NCI-H460 (cell line): ENCODE measurements at regions not wholly inside any gene's neighbourhood (a gene's known extent, or its start where the extent isn't known, plus 50 kb on each side); places are given as distances from the start of the nearest gene placed in this dataset.
A peak's percentile ranks its signal among the peaks of the same experiment; 100 is the strongest.

ENCODE experiments used
- DNase-seq: peaks from one replicate; pipeline ENCODE4 v3.0.0-alpha.2; 2016; ENCODE audit warnings: low read depth; ENCODE audit errors: extremely low read depth

DNA sequence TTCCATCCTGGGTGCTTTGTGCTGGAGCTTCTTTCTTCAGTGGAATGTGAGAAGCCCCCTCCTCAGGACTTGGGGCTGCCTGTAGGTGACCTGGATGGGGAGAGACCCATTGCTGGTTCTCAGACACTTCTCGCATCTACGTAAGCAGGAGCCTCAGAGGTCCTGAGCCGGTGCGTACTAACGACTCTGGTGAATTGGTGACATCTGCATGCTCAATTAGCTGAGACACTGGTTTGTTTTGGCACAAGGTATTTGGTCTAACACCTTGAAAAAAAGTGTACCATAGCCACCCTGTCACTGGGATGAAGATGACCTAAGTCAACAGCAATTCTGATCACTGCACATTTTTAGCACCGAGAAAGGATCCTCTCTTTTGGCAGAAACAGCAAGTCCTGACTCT lies 57.7 kb downstream of the LRRC30 start:
- DNase-seq = no peak

DNA sequence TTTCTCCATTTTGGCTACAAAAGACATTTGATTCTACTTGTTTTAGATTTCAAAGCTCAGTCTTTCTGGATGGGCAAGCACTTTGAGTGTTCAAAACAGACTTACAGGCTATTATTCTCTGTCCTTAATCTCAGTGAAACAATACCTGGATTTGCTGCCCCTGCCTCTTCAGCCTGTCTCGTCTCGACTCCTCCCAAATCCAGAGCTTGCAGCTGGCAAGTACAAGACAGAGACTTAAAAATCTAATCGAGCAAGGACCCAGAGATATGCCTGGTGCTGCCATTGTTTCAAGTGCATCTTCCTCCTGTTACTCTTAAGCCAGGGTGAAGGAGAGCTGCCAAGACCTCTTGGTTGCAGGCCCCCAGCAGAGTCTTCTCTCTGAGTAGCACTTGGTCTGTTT lies 59.2 kb downstream of the LRRC30 start:
- no peak for DNase-seq

DNA sequence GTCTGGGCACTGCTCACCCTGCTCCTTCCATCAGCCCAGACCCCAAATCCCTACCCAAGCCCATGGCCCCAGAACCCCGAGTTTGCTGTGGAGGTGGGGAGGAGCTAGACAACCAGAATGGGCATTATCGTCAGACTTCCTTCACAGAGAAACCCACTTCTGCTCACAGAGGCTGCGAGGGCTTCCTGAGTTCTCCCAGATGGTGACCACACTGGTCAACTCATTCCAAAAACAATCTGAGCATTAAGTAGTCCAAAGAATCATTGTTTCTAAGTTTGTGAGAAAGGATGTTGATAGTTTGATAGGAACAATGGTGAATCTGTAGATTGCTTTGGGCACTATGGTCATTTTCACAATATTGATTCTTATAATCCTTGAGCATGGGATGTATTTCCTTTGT lies 60.2 kb downstream of the LRRC30 start:
- no peak for DNase-seq

DNA sequence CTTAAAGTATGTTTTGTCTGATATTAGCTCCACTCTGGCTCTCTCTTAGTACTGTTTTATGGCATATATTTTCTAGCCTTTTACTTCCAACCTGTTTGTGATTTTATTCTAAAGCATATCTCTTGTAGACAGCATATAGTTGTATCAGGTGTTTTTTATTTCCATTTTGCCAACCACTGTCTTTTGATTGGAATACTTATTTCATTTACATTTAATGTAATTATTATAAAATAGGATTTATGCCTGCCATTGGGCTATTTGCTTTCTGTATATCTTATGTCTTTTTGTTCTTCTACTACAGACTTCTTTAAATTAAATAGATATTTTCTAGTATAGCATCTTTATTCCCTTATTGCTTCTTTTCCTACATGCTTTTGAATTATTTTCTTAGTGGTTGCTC lies 67.3 kb downstream of the LRRC30 start:
- DNase-seq = no peak

DNA sequence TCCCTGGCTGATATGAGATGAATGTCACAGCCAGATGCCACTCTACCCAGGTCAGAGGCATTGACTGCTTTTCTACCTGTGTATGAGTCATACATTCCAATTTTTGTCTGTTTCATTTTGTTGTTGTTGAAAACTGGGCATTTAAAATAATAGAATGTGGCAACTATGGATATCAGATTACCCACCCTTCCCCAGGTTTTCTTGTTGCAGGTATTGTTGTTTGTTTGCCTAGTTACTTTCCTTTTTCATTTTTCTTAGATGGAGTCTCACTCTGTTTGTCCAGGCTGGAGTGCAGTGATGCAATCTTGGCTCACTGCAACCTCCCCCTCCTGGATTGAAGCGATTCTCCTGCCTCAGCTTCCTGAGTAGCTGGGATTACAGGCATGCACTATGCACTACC lies 70.2 kb downstream of the LRRC30 start:
- DNase-seq = no peak

DNA sequence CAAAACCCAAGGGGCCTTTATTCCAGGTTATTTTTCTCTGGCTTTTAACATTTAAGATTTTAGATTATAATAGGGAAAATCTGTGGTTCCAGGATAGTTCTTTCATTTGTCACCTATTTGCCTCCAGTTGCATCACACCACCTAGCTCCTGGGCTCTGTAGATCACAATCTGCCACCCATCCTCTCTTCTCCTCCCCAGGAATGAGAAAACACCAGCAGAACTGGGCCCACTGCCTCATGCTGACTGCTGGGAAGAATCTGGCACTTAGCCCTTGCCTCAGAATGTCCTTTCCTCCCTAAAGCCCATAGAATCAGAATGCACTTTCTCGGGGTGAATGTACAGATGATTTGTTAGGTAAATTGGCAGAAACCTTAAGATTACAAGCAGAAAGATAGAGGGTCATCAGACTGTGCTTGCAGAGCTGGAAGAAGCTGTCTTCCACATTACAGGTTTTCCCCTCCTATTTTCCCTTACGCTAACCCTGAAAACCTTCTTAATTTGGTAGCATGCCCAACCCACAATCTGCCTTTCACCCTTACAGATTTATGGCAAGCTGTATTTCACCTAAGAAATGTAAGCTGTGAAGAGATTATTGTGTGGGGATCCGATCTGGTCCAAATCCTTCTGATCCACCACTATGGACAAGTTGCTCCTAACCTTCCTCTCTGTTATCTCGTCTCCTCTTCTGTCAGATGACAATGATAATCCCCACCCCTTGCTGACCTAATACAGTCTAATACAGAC lies 72.6 kb downstream of the LRRC30 start:
- no peak for DNase-seq

DNA sequence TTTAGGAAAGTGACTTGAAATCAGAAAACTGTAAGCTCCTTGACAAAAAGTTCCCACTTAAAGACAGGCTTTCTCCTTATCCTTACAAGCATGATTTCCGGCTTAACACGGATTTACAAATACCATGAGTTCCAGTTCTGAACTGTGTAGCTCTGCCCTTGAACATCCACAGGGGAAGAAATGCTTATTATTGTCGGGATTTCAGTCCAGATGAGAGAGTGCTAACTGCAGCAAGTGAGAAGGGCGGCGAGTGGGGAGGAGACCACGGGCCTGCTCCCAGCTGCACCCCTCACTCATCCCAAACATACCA lies 73.1 kb downstream of the LRRC30 start:
- DNase-seq = no peak

DNA sequence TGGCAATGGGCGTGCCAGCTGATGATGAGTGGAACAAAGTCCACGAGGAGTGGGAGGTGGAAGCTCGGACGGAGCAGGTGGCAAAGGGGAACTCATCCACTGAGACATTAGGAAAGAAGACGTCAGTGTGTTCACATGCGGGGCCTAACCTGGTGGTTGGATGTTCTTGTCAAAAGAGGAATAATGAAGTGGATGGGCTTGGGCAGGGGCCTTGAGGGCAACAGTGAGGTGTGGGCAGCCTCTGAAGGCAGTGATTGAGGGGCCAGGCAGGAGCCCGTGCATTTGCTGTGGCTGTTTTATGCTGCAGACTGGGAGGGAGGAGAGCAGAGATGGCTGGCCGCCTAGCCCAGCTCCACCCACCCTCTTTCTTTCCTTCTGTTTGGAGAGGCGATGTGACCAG lies 74.5 kb downstream of the LRRC30 start:
- DNase-seq = no peak

DNA sequence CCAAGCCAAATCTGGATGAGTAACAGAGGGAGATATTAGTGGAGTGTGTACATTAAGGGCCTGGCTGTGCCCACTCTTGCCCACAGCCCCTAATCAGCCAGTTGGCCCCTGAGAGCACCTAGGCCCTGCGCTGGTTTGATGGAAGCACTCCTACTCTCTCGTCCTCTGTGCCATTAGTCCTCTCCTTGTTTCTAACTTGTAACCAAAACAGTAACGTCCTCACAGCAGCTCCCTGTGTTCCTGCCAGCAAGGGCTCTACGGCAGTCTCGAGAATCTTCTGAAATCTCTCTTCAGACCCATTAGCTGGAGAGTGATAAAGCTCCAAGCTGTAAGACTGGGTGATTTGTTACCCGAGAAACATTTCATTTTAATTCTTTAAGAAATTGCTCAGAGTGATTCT lies 76.1 kb downstream of the LRRC30 start:
- DNase-seq = no peak

DNA sequence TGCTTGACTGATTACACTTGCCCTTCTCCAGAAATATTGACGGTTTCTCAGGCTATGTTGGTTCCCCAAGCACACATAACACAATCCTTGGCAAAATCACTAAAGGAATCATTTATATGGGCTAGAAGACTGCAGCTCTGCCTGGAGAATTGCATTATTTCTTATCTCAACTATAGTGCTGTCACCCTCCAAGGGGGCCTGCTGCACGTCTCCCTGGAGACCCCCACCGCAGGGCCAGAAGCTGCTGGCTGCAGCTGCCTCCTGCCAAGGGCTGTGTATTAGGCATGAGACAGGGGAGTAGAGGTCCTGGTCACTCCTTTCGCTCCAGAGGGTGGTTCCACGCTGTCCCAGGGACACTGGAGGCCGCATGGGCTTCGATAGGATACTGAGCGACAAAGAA lies 76.6 kb downstream of the LRRC30 start:
- no peak for DNase-seq

DNA sequence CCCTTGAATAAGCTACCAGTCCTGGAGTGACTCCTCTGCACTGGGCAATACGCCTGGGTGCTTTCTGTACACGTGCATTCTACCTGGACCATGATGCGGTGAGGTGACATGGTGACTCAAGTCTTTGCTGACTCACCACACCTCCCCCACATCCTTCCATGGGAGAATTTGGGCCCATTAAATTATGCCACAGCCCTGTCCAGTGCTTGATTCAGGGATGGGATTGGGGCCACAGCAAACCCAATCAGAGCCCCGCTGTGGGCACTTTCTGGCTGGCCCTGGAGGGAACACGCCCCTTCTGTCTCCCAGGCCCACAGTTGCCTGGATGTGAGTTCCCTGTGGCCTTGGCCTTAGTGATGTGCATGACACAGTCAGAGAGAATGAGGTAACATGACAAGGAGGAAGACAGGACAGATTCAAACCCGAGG lies 86.9 kb downstream of the LRRC30 start:
- no peak for DNase-seq

DNA sequence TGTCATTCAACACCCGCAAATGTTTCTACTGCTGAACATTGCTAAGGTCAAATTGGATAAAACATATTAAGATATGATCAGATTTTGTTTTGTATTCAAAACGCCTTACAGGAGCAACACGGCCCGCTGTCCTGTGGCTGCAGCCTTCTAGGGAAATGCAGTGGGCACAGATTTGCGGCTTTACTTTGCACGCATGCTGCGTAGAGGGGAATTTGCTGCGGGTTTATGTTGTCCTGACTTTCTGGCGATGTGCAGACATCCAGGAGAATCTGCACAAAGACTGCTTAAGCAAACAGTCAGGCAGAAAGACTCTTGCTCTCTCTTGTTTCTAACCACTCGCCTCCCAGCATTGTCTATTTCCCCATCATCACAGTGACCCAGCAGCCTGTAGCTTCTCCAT lies 88.3 kb downstream of the LRRC30 start:
- no peak for DNase-seq

DNA sequence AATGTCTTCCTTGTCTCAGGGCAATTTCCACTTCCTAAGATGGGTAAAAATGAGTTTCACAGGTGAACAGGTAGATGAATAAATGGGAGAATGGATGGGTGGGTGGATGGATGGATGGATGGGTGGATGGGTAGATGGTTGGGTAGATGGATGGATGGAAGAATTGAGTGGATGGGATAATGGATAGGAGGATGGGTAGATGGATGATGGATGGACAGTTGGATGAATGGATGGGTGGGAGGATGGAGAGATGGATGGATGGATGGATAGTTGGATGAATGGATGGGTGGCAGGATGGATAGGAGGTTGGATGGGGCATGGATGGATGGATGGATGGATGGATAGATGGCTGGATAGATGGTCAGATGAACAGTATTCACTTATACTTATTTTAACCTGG lies 90.9 kb downstream of the LRRC30 start:
- DNase-seq = no peak

DNA sequence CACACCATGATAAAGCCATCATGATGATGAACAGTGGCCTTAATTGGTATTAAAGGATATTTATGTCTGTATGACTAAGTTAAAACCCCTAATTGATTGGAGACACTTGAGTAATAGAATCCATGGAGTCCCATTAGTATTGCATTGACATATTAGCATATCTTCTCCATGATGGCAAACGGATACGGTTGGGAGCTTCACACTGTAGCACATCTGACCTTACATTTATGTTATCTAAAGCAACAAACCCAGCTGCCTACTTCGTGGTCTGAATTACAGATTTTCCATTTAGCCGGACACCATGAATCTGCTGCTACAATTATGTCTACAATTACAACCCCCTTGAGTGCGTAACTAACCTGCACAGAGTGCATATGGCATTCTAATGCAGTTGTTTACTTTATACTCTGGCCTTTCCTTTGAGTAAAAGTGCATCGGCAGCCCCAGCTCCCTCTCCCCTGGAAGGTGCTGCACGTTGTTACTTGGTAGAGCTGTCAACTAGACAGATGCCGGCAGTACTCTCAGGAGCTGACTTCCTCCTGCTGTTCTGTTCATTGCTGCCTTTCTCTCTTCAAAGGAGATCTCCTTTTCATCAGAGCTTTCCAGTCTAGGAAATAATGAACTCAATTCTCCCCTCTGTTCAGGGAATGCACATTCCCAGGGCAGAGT lies 92.1 kb downstream of the LRRC30 start:
- no peak for DNase-seq

DNA sequence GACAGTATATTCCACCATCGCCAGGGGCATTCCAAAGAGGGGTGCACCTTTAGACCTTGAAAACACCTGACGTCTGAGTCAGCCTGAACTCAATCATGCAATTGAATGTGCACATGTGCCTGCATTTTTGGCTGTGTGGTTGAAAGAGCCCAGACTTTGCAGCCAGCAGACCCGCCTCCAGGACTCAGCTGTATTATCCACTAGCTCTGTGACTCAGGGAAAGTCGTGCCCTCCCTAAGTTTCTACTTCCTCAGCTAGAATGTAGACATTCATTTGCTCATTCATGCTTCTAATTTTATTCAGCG lies 94.2 kb downstream of the LRRC30 start:
- peak; percentile 30 for DNase-seq

DNA sequence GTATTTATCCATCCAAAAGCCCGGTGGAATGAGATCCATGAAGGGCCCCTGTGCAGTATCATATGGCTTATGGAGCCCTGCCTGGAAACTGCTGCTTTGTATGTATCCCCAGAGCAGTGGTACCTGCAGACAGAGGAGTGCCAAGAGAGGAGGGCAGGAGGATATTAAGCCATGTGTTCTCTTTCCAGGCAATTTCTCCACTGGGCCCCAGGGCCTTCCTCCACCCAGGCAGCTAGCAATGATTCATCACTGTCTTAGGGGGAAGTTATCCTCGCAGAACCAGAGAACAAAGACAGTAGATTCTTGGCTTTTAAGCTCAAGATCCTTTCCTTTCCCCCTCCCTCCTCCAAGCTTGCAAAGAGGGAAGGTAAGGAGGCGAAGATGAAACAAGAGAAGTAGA lies 98.1 kb downstream of the LRRC30 start:
- no peak for DNase-seq

DNA sequence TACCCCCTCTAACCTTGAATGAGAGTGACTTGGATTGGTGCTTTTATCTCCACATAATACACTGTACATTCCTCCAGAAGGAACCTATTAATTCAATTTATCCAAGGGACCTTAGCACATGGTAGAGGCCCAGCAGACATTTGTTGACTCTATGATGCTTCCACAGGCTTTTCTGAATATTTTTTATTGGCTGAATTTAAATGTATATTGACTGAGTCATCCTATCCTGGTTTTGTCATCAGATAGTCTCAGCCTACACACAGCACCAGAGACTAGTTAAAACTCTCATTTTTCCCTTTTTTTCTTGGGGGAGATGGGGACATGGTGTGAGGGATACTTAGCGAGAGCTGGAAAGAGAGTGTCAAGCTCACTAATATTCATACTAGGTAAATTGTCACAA lies 101.6 kb downstream of the LRRC30 start:
- no peak for DNase-seq

DNA sequence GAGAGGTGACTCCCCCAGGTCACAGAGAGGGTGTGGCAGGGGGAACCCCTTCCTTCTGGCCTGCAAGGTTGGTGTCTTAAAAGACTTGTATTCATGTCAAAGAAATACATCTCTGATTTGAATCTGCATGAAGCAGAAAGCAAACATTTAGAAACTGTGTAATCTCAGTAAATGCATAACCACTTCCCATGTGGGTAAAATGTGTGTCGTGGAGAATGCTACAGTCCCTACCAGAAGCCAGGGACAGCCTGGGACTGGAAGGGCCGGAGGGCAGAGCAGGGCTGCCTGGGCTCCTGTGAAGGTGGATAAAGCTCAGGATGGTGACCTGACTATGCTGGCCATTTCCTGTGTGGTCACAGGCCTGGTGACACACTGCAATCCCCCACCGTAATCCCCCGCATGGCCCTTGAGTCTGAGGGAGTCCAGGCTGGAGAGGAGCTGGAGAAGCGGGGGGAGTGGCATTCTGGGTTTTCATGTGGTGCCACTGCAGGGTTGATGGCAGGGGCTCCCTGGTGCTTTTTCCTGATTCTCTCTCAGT lies 102.2 kb downstream of the LRRC30 start:
- DNase-seq = no peak

DNA sequence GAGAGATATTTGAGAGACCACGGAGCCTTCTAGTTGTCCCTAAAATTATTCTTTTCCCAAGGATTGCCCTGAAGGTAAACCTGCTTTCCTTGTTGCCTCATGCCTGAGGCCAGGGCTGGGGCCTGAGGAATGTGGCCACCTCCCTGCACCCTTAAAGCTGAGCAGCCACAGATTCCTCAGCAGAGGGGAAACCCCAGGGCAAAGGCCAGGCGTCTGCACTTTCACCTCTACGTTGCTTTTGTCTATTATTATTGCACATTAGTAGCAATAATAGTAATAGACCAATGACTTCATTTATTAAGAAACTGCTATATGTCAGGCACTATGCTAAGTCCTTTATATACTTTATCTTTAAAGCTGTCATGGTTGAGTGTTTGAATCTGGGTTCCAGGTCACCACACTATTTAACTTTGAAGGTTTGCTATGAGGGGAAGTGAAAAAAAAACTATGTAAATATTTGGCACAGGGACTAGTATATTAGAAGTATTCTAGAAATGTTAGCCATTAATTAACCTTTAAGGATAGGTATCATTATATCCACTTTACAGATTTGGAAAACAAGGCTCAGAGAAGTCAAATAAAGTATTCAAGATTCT lies 104.2 kb downstream of the LRRC30 start:
- DNase-seq = no peak

DNA sequence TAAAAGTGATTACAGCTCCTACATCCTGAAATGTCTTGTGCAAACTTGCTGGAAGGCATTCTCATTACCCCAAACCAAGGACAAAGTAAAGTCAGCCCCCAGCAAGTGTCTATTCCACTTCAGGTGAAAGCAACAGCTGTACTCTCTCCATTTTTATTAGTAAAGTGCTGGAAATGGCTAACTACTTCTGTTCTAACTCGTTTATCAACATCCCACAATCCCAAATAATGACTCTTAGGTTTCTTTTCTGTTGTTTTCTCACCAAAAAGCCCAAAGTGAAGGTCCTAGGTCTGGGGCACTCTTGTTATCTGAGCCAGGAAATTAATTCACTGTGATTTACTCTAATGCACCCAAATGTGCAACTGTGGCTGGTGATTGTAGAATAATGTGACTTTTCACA lies 105.7 kb downstream of the LRRC30 start:
- DNase-seq = no peak

DNA sequence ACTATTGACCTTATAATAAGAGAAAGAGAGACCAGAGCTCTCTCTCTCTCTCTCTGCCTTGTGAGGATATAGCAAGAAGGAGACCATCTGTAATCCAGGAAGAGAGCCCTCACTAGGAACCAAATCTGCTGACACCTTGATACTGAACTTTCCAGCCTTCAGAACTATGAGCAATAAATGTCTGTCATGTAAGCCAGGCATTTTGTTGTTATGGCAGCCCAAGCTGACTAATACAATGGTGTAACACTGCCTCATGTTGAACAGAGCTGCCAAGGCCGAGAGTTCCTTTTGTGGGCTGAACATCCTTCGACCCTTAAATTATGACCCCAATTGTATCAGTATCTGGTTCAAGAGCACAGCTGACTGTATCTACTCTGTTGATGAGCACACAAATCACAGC lies 108.0 kb downstream of the LRRC30 start:
- DNase-seq = no peak

DNA sequence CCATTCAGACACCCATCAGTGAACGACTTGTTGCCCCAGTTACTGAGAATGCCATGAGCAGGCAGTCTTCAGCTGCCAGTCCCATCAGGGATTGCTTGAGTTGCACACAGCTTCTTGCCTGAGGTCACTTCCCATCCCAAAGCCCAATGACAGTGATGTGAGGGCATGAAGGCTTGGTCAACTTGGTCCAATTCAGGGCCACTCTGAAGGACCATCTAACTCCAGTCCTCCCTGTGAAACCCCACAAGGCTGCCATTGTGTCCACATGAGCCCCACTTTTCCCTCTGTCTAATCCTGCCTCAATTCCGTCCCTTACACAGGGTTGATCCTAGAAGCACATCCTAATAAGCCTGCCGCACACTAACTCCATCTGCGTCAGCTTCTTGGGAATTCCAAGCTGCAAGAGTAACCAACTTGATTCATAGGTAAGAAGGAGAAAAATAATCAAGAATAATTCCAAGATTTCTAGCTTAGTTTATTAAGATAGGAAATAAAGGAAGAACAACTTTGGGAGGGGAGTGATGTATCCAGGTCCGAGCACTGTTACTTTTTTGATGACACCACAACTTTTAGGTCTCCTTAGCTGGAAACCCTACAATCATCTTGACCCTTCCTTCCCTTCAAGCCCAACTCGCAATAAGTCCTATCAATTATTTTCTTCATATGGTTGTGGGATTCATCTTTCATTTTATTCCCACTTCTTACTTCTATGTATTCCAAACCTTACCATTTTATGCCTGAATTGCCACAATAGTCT lies 110.9 kb downstream of the LRRC30 start:
- DNase-seq = no peak
